VCaP (cell line): ENCODE measurements at regions not wholly inside any gene's neighbourhood (a gene's known extent, or its start where the extent isn't known, plus 50 kb on each side); places are given as distances from the start of the nearest gene placed in this dataset.

Experiments used
- H3K27ac ChIP-seq: fragments of 450-650 bp; 2 replicates; pipeline ENCODE4 v1.5.1; 2017
- TF ChIP-seq, protein P1 (sequence below): fragments of 450-650 bp; conservative IDR thresholded peaks from 2 replicates; pipeline ENCODE4 v1.5.1; 2017; ENCODE audit warnings: mild to moderate bottlenecking, moderate library complexity

DNA sequence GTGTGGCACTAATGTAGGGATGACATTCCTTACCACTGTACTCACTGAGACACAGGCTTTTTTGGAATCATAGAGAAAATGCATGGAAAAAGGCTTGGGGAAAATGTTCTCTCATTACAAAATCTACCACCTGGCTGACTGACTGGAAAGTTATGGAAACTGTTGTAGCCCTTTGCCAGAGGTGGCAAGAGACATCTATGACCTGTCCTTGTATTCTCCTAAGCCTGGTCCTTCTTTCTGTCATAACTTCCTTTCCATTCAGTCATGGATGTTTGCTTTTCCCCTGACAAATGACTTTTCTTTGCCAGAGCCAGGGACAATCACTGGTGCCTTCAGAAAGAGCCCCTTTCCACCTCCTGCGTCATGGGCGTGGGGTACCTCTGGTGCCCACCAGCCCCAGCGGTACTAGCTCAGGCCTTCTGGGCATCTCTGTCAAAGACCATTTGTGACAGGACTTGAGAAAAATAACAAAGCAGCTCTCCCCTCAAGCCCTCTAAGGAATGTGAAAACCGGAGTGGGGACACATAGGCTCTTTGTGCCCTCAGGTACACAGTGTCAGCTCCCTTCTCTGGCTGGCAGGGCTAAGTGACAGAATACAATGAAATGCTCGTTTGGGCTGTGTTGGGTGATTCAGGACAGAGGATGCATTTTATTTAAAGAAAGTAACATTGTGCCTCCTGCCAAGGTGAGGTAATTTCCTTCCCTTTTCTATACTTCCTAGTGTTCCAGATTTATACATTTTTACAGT, 381.1 kb upstream of the RASGRP1 start:
- H3K27ac ChIP-seq = no peak overlapping the region
- TF ChIP-seq, protein P1, sequence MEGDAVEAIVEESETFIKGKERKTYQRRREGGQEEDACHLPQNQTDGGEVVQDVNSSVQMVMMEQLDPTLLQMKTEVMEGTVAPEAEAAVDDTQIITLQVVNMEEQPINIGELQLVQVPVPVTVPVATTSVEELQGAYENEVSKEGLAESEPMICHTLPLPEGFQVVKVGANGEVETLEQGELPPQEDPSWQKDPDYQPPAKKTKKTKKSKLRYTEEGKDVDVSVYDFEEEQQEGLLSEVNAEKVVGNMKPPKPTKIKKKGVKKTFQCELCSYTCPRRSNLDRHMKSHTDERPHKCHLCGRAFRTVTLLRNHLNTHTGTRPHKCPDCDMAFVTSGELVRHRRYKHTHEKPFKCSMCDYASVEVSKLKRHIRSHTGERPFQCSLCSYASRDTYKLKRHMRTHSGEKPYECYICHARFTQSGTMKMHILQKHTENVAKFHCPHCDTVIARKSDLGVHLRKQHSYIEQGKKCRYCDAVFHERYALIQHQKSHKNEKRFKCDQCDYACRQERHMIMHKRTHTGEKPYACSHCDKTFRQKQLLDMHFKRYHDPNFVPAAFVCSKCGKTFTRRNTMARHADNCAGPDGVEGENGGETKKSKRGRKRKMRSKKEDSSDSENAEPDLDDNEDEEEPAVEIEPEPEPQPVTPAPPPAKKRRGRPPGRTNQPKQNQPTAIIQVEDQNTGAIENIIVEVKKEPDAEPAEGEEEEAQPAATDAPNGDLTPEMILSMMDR = no peak

DNA sequence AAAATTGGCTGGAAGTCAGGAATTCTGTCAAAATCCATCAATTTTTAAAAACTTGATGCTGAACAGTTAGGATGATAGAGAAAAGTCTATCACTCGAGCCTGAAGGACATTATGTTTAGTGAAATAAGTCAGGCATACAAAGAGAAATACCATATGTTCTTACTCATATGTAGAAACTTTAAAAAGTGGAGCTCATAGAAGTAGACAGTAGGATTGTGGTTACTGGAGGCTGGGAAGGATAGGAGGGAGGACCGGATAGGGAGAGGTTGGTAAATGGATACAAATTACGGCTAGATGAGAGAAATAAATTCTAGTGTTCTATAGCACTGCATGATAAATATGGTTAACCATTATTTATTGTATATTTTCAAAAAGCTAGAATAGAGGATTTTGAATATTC, 389.5 kb upstream of the RASGRP1 start:
- no peak overlapping the region for H3K27ac ChIP-seq
- TF ChIP-seq, protein P1 = no peak

DNA sequence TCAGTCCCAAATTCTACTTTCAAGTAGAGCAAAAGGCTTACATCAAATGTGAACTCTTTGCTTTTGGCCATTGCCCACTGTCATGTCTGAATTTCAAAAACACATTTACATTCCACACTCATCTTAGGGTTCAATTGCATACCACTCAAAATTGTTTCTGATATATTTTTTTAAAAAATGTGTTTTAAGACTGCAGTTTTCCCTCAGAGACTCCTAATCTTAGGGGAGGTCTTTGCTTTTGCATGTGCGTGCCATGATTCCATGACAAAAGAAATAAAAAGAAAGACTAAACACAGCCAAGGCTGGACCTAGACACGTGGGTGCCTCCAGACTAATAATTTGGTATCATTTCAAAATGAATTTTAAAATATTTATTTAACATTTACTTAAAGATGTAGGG, 396.8 kb upstream of the RASGRP1 start:
- TF ChIP-seq, protein P1 = no peak
- H3K27ac ChIP-seq = no peak overlapping the region

DNA sequence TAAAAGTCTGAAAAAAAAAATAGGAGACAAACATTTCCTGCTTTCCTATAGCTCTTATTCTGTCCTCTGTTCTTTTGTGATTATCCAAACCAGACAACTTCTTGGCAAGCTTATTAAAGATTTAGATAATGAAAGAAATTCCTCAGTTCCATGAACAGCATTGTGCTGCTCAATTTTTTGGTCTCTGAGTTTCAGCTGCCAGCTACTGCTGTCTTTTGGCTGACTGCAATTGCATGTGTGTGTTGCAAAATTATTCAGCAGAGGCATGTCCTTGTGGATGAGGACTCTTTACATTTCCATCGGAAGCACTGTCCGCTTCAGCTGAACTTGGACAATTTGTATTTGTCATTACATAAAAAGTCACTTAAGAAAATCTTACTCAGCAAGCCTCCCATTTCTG, 397.3 kb upstream of the RASGRP1 start:
- H3K27ac ChIP-seq = no peak overlapping the region
- TF ChIP-seq, protein P1 = no peak

DNA sequence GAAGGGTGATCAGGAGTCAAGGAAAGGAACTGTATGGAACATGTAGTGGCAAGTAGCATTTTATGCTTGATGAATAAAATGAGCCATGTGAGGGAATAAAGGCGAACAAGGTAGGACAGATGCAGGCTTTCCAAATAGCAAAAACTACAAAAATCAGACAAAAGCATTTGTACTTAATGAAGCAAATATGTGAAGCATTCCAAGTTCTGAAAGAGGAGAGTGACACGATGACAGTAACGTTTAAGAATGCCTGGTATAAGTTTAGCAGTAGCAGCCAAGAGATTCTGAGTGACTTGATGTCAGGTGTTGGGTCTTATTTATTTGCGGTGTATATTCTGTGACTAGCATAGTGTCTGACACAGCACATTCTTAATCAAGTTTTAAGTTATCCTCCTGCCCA, 408.2 kb upstream of the RASGRP1 start:
- no peak overlapping the region for H3K27ac ChIP-seq
- TF ChIP-seq, protein P1 = no peak

DNA sequence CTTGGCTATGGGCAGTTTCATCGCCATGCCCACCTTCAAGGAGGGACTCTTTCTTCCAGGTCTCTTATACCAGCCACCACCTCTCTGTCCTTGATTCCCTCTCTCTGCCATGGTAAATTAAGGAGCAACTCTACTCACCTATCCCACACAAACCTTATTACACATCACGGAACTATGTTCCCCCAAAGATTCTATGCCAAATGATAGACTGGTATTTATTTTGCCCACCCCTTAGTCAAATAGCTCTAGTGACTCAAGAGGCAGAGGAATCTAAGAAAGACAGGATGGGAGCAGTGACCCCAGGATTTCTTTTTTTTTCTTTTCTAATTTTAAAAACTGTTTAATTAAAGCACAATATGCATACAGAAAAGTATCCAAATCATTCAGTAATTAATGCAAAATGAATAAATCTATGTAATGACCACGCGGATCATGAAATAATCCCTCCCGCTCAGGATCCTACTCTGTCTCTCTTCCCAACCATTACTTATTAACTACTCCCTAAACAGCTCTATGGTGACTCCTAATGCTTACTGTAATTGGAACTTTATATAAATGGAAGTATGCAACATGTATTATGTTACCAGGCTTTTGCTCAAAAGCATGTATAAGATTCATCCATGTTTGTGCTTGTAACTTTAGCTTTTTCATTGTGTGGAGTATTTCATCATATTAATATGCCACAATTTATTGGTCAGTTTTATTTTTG, 410.8 kb upstream of the RASGRP1 start:
- TF ChIP-seq, protein P1 = no peak
- no peak overlapping the region for H3K27ac ChIP-seq

DNA sequence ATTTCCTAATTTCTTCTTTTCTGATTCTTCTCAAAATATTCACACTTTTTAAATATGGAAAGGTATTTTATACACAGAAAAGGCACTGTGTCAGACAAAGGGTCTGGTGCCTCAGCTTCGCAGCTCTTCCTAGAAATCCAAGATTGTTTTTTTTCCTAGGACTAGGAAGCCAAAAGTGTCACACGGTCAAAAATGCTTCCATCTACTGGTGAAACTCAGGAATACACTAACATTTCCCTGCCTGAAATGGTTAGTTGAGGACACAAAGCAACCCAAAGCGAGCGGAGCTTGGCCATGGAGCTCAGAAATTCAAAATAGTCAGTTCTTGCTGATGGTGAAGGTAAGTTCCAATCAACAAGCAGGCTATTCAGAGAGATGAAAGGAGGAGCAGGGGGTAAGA, 426.5 kb upstream of the RASGRP1 start:
- no peak overlapping the region for H3K27ac ChIP-seq

More for the DNA sequence above, 426.5 kb upstream of the RASGRP1 start:
- TF ChIP-seq, protein P1 = peak; percentile 74
